ENCODE measurements at regions not wholly inside any gene's neighbourhood (a gene's known extent, or its start where the extent isn't known, plus 50 kb on each side); places are given as distances from the start of the nearest gene placed in this dataset.

DNA sequence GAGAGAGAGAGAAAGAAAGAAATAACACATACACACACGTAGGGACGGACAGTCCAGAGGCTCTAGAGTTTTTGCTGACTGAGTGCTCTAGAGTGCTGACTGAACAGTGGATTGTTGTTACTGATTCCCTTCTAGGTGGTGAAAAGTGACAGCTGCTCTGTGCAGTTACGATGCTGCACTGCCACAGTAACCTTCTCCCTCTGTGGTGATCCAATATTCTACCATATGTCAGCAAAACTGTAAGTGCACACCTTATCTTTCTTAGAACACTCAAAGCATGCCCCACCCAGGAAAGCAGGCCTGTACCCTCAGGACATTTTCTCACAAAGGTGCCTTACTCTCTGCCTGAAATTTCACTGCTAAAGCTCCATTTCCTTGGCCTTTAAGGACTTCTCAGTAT is 1023.5 kb downstream of the TYW1 start:
- TF ChIP-seq EZH2 (IDR thresholded peaks at IDR 0.05; ENCODE audit: insufficient read depth, low read length) (no peak), CTCF (IDR thresholded peaks at IDR 0.05; ENCODE audit: insufficient read depth, low read depth, low read length) (no peak)

All from astrocyte (in vitro differentiated cells and primary cell).